Lung (tissue), 9 donors: ENCODE measurements at regions not wholly inside any gene's neighbourhood (a gene's known extent, or its start where the extent isn't known, plus 50 kb on each side); places are given as distances from the start of the nearest gene placed in this dataset.
"Not testable (repeated sequence)": the region's sequence is repeated elsewhere in the genome, so short reads cannot be mapped to it uniquely, and the experiment has no call there.

ENCODE experiments used
- ATAC-seq: fragments of 200-7000 bp; cut with Tn5 transposase; one replicate; pipeline ENCODE4 v1.9.1; 2020; ENCODE audit warnings: moderate number of reproducible peaks; ENCODE audit not compliant: insufficient read depth, low FRiP score
- DNase-seq, 3 donors: peaks; one replicate each; pipeline ENCODE4 v3.0.0-alpha.2; 2013 to 2017
- H3K27ac ChIP-seq, 2 donors: one replicate each; pipeline ENCODE4 v1.5.1; 2013; ENCODE audit warnings: mild to moderate bottlenecking in 2 of 2, moderate library complexity in 2 of 2, control low read depth in 1 of 2, inconsistent platforms in 1 of 2, low read depth in 1 of 2, low read length in 1 of 2
- H3K27me3 ChIP-seq, 3 donors: one replicate each; pipeline ENCODE4 v1.5.1; 2013; ENCODE audit warnings: low read length in 2 of 3; ENCODE audit not compliant: control insufficient read depth in 3 of 3, insufficient read depth in 3 of 3
- H3K36me3 ChIP-seq, 4 donors: one replicate each; pipeline ENCODE4 v1.5.1; 2013; ENCODE audit warnings: low read length in 4 of 4, mild to moderate bottlenecking in 1 of 4, moderate library complexity in 1 of 4; ENCODE audit not compliant: control insufficient read depth in 4 of 4, insufficient read depth in 4 of 4
- H3K4me1 ChIP-seq, 5 donors: one replicate each; pipeline ENCODE4 v1.5.1; 2013; ENCODE audit warnings: low read length in 5 of 5, mild to moderate bottlenecking in 2 of 5, moderate library complexity in 1 of 5; ENCODE audit not compliant: control insufficient read depth in 5 of 5, insufficient read depth in 5 of 5
- H3K4me3 ChIP-seq: one replicate; pipeline ENCODE4 v1.5.1; 2013; ENCODE audit warnings: mild to moderate bottlenecking, control low read depth, moderate library complexity
- H3K9ac ChIP-seq, 2 donors: one replicate each; pipeline ENCODE4 v1.5.1; 2013; ENCODE audit warnings: low read length in 2 of 2, control low read depth in 1 of 2; ENCODE audit not compliant: insufficient read depth in 1 of 2
- H3K9me3 ChIP-seq, 4 donors: one replicate each; pipeline ENCODE4 v1.5.1; 2013; ENCODE audit warnings: low read length in 3 of 4, mild to moderate bottlenecking in 1 of 4, moderate library complexity in 1 of 4; ENCODE audit not compliant: control insufficient read depth in 4 of 4, insufficient read depth in 3 of 4
- WGBS, 2 donors: extraction: QIAGEN DNeasy Blood & Tissue Kit; methylation state at CpG; one replicate each; pipeline ENCODE4 v1.1.7; 2013; 5-methylcytosine and 5-hydroxymethylcytosine counted together
- donor health status: Bipolar disorder and iron deficiency.
- donor health status: healthy.
- donor health status: DM: yes; HTN: yes; CAD: no.

DNA sequence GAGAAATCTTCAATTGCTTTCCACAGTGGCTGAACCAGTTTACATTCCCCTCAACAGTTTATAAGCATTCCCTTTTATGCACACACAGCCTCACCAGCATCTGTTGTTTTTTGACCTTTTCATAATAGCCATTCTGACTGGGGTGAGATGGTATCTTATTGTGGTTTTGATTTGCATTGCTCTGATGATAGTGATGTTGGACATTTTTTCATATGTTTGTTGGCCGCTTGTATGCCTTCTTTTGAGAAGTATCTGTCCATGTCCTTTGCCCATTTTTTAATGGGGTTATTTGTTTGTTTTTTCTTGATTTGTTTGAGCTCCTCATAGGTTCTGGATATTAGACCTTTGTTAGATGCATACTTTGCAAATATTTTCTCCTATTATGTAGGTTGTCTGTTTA, 226.1 kb downstream of the SPATA31A6 start:
- WGBS, 2 donors, result 80 to 83% methylated on average over 1 of the region's 1 CpG
- H3K9ac ChIP-seq, H3K27me3 ChIP-seq, ATAC-seq, H3K27ac ChIP-seq, H3K36me3 ChIP-seq, H3K4me3 ChIP-seq, H3K4me1 ChIP-seq, H3K9me3 ChIP-seq, DNase-seq: not testable (repeated sequence)

DNA sequence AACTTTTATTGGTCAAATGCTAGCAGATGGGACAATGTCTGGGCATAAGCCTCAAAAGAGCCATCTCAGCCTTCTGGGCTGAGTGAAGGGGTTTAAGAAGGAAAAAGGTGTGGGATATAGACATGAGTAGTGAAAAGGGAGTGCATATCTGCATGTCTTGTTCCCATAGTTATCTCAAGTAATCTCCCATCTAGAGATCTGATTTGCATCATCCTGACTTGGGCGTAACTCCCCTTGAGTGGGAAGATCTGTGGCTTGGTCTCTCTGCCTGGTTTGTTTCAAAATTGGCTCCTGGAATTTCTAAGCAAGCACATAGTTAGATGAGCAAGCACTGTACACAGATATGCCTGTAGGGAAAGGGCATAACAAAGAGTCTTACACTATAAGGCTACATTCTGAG, 228.9 kb downstream of the SPATA31A6 start:
- not testable (repeated sequence) for H3K27ac ChIP-seq, ATAC-seq, H3K9ac ChIP-seq, H3K4me3 ChIP-seq, H3K9me3 ChIP-seq, H3K27me3 ChIP-seq, DNase-seq, H3K4me1 ChIP-seq, H3K36me3 ChIP-seq
- WGBS, 2 donors, result 89 to 98% methylated on average over 1 of the region's 1 CpG

DNA sequence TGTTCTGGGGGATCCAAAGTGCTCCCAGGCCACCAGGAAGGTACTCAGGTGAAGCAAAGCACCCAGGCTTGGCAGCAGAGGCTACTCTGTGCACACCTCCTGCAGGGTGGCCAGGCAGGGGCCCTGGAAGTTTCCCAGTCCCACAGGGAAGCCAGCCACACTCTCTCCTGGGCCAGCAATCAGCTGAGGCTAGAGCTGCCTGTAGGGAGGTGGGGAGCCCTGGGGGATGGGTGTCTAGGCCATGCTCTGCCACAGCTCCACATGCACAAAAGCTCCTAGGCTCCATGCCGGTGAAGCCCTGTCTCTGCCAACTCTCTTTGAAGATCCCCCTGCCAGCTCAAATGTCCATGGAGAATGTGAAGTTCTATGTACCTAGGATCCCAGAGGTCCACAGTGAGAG, 231.4 kb downstream of the SPATA31A6 start:
- WGBS, 2 donors, result no CpG with 5 or more reads among the region's 1 CpG
- H3K36me3 ChIP-seq, ATAC-seq, H3K9me3 ChIP-seq, H3K9ac ChIP-seq, H3K4me3 ChIP-seq, H3K27ac ChIP-seq, H3K27me3 ChIP-seq, DNase-seq, H3K4me1 ChIP-seq: not testable (repeated sequence)

DNA sequence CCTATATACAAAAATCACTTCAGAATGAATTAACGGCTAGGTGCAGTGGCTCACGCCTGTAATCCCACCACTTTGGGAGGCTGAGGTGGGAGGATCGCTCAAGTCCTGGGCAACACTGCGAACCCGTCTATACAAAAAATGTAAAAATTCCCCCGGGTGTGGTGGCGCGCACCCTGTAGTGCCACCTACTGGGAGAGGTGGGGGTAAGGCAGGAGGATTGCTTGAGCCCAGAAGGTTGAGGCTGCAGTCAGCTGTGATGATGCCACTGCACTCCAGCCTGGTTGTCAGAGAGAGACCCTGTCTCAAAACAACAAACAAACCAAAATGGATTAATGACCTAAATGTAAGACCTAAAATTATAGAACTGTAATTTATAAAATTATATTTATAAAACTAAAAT, 236.2 kb downstream of the SPATA31A6 start:
- H3K9me3 ChIP-seq, H3K9ac ChIP-seq, H3K27ac ChIP-seq, DNase-seq, H3K4me3 ChIP-seq, ATAC-seq, H3K27me3 ChIP-seq, H3K4me1 ChIP-seq, H3K36me3 ChIP-seq: not testable (repeated sequence)
- WGBS, 2 donors, result no CpG with 5 or more reads among the region's 8 CpGs

DNA sequence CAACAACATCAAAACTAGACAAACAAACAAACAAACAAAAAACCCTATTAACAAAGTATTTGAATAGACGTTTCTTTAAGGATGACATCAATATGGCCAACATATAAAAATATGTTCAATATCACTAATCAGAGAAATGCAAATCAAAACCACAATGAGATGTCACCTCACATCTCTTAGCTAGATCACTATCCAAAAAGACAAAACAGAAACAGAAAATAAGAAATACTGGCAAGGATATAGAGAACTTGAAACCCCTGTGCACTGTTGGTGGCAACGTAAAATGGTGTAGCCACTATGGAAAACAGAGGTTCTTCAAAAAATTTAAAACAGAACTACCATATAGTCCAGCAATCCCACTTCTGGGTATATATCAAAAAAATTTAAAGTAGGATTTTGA, 236.9 kb downstream of the SPATA31A6 start:
- not testable (repeated sequence) for H3K27me3 ChIP-seq, H3K36me3 ChIP-seq, H3K4me3 ChIP-seq, ATAC-seq, H3K9ac ChIP-seq, H3K4me1 ChIP-seq, DNase-seq, H3K27ac ChIP-seq, H3K9me3 ChIP-seq
- WGBS, 2 donors, result 73 to 86% methylated on average over 2 of the region's 2 CpGs

DNA sequence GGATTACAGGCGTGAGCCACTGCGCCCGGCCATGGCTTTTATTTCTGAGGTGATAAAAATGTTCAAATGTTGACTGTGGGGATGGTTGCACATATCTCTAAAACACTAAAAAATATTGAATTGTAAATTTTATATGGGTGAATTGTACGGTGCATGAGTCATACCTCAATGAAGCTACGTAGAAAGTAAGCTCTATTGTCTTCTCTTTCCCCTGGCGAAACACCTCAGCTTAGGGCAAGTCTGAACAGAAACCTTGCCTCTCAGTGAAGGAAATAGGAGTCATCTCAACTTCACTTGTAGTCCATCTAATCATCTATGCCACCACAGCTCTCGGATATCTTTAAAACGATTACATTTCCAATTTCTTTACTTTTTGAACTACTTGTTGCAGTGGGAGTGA, 238.2 kb downstream of the SPATA31A6 start:
- not testable (repeated sequence) for H3K27me3 ChIP-seq, ATAC-seq, H3K9me3 ChIP-seq, H3K27ac ChIP-seq, H3K4me1 ChIP-seq, H3K36me3 ChIP-seq, DNase-seq, H3K9ac ChIP-seq, H3K4me3 ChIP-seq
- 90 to 96% methylated on average over 8 of the region's 8 CpGs for WGBS, 2 donors

DNA sequence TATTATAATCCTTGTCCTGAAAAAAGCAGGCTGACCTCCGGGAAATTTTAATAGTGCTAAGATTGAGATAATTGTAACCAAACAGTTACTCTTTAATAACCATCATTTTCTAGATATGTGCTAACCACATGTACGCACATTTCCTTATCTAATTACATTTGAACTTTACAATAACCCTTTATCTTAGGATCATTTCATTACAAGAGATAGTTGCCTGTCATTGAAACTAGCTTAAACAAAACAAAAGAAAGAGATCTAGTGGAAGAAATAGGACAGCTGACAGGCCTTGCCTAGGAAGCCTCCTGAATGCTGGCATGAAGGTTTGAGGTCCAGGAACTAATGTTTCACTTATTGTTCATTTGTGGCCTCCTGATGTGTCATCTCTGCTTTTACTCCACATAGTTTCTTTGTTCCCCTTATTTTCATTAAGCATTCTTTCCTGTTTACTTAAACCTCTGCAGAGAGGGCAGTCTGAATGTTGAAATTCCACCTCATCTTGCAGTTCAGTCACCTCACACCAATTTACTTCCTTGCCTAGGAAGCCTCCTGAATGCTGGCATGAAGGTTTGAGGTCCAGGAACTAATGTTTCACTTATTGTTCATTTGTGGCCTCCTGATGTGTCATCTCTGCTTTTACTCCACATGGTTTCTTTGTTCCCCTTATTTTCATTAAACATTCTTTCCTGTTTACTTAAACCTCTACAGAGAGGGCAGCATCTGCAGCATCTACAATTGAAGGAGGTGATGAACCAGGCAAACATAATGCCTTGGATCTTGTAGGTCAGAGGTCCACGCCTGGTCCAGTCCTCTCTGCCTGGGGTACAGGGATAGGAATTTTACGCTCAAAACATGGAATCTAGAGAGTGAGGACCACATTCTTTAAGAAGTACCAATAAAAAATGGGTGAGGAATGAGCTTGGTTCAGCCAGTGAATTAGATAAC, 247.5 kb downstream of the SPATA31A6 start:
- H3K27ac ChIP-seq, H3K4me1 ChIP-seq, H3K27me3 ChIP-seq, H3K9me3 ChIP-seq, H3K9ac ChIP-seq, H3K36me3 ChIP-seq, DNase-seq, H3K4me3 ChIP-seq, ATAC-seq: not testable (repeated sequence)
- WGBS, 2 donors, result 59 to 80% methylated on average over 4 of the region's 4 CpGs

DNA sequence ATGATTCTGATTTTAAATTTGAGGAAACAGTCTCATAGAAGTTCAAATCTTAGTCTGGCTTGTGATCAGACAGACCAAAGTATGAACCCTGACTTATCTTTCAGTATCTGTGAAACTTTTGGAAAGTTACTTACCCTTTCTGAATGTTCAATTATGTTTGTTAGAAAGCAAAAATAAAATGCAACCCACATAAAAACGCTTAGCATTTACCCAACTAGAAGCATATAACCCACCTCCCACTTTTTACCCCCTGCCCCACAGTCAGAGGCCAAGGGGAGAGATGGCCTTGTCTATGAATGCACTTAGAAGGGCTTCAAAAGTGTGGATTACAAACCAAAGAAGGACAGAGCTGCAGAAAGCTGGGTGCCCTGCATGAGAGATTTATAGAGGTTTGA, 248.2 kb downstream of the SPATA31A6 start:
- H3K9me3 ChIP-seq, result not testable (repeated sequence)

More for the DNA sequence above, 248.2 kb downstream of the SPATA31A6 start:
- H3K4me1 ChIP-seq, H3K27me3 ChIP-seq, DNase-seq, ATAC-seq, H3K4me3 ChIP-seq, H3K27ac ChIP-seq, H3K36me3 ChIP-seq, H3K9ac ChIP-seq: not testable (repeated sequence)
- 71 to 79% methylated on average over 1 of the region's 1 CpG for WGBS, 2 donors
